Central memory CD8-positive, alpha-beta T cell (primary cell): ENCODE measurements at regions not wholly inside any gene's neighbourhood (a gene's known extent, or its start where the extent isn't known, plus 50 kb on each side); places are given as distances from the start of the nearest gene placed in this dataset.
"Not testable (repeated sequence)": the region's sequence is repeated elsewhere in the genome, so short reads cannot be mapped to it uniquely, and the experiment has no call there.

Experiments used
- ATAC-seq: fragments of 150-1000 bp; cut with Tn5 transposase; replicated peaks from 2 replicates; pipeline ENCODE4 v1.10.0; 2022; ENCODE audit warnings: mild to moderate bottlenecking, moderate FRiP score, moderate number of reproducible peaks; ENCODE audit not compliant: poor library complexity, severe bottlenecking; ENCODE audit errors: extremely low read depth
- DNase-seq, 2 donors: peaks; one replicate each; pipeline ENCODE4 v3.0.0; 2021; ENCODE audit warnings: low spot score in 2 of 2
- H3K27ac Mint-ChIP-seq: one replicate; pipeline ENCODE4 v1.8.0; 2022; ENCODE audit warnings: low read depth, mild to moderate bottlenecking, moderate library complexity, mixed read lengths
- H3K27me3 Mint-ChIP-seq: one replicate; pipeline ENCODE4 v1.8.0; 2022; ENCODE audit warnings: mixed read lengths
- H3K36me3 Mint-ChIP-seq: one replicate; pipeline ENCODE4 v1.8.0; 2022; ENCODE audit warnings: mild to moderate bottlenecking, moderate library complexity, mixed read lengths; ENCODE audit not compliant: insufficient read depth
- H3K4me1 Mint-ChIP-seq: one replicate; pipeline ENCODE4 v1.8.0; 2022; ENCODE audit warnings: mixed read lengths
- H3K4me3 Mint-ChIP-seq: one replicate; pipeline ENCODE4 v1.8.0; 2022; ENCODE audit warnings: mild to moderate bottlenecking, moderate library complexity, mixed read lengths
- H3K9me3 Mint-ChIP-seq: one replicate; pipeline ENCODE4 v1.8.0; 2022; ENCODE audit warnings: mixed read lengths

DNA sequence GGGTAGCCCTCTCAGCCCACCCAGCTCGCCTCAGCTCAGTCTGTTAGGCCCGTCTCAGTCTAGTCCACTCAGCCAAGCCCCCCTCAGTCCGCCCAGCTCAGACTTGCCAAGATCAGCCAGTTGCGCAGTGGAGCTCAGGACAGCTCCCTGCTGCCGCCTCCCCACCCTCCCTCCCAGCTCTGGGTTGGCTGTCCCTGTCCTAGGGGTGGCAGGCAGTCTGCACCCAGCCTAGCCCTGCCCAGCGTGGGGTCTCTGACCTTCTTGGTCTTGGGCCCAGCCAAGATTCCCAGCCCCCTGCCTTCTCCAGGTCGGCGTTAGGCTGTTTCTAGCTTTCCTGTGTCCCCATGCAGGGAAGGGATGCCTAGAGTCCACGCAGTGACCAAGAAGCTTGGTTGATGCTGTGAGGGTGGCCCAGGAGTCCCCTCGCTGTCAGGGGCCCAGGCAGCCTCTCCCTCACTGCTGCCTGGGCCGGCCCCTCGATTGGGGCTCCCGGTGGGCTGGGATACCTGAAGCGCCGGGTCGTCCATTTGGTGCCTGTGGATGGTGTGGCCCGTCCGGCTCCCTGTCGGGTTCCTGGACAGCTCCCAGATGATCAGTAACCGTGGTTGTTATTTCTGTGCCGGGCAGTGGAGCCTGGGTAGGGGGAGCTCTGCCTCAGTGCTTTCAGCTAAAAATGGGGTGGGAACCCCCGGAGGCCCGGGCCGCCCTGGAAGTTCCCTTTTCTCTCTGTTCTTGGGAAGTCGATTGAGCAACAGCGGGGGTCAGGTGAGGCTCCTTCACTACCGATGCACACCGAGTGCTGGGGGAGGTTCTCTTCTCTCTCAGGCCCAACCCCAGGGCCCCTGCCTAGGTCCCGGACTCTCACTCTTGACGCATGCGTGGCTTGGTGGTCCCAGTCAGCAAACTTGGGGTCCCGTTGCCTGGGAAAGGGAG is 78.4 kb downstream of the TMEM121 start:
- not testable (repeated sequence) for ATAC-seq, H3K36me3 Mint-ChIP-seq, DNase-seq, H3K27ac Mint-ChIP-seq, H3K9me3 Mint-ChIP-seq, H3K4me1 Mint-ChIP-seq, H3K4me3 Mint-ChIP-seq, H3K27me3 Mint-ChIP-seq

DNA sequence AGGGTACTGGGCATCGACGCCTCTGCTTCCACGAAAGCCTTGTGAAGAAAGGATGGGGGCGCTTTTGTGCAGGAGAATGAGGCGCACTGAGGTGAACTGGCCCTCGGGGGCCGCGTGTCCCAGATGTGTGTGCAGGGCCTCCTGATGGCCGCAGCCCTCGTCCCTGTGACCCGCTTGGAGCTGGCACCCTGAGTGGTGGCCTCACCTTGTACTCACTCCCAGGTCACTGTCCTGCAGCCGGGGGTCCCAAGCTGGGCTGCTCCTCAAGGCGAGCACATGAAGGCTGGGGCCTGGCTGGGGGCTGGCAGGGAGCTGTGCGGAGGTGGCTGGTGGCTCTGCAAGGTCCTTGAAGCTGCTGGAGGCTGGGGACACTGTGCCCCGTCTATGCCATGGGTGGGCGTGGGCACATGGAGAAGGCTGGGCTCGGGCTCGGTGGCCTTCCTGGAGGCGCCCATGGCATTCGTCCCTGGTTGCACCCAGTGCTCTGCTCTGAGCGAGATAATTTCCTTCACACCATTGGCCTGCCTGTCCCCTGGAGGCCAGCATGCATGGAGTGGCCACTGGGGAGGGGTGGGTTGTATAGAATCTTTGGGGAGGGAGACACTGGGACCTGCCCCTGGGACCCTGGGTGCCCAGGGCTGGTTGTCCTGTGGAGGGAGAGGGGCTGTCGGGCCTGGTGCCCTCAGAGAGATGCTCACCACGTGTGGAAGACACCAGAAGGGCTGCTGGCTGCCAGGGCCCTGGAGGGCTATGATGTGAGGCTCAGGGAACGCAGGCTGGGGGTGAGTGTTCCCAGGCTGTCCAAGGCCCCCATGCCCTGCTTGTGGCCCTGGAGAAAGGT is 79.3 kb downstream of the TMEM121 start:
- H3K4me3 Mint-ChIP-seq, result no peak overlapping the region
- no peak for DNase-seq

DNA sequence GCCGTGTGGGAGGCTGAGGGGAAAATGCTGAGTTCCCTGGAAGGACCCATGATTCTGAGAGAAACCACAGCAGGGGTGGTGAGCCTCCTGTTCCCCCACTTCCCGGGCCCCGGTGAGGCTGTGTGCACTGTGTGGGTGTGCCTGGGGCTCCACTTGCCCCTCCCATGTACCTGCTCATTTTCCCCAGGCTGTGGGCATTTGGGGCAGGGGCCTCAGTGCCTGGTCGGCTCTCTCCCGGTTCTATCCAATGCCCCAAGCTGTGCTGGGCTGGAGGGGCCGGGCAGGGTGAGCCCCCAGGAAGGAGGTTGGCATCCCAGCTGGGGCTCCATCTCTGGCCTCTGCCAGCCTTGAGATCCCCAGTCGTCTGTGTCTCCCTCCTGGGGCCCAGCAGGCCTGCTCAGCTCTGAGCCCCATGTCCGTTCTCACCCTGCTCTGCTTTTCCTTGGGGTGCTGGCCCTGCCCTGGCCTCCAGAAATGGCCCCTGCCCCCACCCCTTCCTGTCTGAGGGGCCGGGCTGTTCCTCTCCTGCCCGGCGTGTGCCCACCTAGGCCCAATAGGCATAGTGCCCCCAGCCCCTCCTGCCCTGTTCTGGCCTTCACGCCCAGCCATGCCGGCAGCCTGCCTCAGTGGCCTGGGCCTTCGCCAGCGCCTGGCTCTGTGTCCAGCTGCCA is 80.1 kb downstream of the TMEM121 start:
- H3K9me3 Mint-ChIP-seq, H3K27me3 Mint-ChIP-seq, H3K4me3 Mint-ChIP-seq, H3K27ac Mint-ChIP-seq, ATAC-seq, DNase-seq, H3K4me1 Mint-ChIP-seq, H3K36me3 Mint-ChIP-seq: not testable (repeated sequence)

More for the DNA sequence above, 79.3 kb downstream of the TMEM121 start:
- Mint-ChIP-seq H3K9me3 (no peaks in the 10 kb centered on the region), H3K27me3 (no peaks in the 10 kb centered on the region), H3K4me1 (no peaks in the 10 kb centered on the region), H3K36me3 (no peaks in the 10 kb centered on the region), H3K27ac (no peak overlapping the region)
- no peak for ATAC-seq

DNA sequence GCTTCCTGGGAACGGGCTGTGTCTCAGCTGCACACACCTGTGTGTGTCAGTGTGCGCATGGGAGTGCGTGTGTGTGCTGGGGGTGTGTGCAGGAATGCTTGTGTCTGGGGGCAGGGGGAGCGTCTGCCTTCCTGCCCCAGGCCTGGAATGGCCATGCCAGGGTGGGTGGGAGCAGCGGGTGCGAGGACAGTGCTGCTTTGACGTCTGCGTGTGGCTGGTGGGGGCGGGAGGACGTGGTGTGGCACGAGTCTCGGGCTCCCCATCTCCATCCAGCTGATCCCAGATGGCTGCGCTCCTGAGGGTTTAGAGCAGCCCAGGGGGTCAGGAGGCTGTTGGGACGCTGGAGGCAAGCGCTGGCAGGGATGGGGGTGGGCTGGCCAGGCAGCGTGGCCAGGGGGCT is 80.6 kb downstream of the TMEM121 start:
- H3K4me3 Mint-ChIP-seq, H3K27ac Mint-ChIP-seq, H3K36me3 Mint-ChIP-seq, DNase-seq, ATAC-seq, H3K9me3 Mint-ChIP-seq, H3K27me3 Mint-ChIP-seq, H3K4me1 Mint-ChIP-seq: not testable (repeated sequence)

DNA sequence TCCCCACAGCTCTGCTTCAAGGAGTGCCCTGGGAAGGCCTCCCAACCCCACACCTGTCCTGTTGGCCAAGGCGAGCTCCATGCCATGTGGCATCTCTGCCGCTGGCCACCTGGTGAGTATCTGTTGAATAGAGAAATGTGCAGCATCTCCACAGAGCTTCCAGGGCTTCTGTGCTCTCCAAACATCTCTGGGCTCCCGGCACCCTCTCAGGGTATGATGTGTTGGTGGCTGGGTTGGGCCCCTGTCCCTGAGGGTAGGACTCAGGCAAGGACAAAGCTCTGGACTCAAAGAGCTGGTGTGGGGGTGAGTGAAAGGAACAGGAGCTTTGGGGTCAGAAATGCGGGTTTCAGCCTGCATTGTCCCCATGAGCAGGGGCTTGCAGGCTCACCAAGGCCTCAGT is 88.6 kb downstream of the TMEM121 start:
- H3K4me1 Mint-ChIP-seq, H3K36me3 Mint-ChIP-seq, H3K27me3 Mint-ChIP-seq, ATAC-seq, H3K9me3 Mint-ChIP-seq, H3K27ac Mint-ChIP-seq, DNase-seq, H3K4me3 Mint-ChIP-seq: not testable (repeated sequence)

DNA sequence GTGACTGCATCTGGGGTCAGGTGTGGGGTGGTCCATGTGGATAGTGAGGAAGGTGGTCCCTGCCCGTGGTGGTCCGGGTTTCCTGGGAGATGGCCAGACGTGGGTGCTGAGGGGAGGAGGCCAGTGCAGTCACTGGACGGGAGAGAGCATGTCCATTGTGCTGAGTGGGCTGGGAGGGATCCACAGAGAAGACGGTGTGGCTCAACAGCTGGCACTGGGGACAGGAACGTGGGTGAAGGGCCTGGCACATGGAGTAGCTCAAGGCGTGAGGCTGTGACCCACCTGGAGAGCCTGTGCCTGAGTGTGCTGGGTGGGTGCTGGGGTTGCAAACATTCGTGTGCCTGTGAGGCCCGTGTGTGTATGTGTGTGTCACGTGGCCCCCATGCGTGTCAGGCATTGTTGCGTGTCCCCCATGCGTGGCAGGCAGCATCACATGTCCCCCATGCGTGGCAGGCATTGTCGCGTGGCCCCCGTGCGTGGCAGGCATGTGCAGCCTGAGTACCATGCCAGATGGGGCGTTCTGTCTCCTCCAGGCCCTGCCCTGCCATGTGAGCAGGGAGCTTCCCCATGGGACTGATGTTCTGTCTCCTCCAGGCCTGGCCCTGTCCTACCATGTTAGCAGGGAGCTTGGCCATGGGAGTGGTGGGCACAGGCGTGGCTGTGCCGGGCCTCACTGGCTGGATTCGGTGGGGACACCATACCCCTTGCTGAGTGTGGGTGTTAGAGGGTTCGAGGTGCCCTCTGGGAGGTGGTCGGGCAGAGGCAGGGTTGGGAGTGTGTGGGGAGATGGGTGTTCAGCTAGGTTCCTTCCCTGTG is 89.8 kb downstream of the TMEM121 start:
- not testable (repeated sequence) for H3K27me3 Mint-ChIP-seq

DNA sequence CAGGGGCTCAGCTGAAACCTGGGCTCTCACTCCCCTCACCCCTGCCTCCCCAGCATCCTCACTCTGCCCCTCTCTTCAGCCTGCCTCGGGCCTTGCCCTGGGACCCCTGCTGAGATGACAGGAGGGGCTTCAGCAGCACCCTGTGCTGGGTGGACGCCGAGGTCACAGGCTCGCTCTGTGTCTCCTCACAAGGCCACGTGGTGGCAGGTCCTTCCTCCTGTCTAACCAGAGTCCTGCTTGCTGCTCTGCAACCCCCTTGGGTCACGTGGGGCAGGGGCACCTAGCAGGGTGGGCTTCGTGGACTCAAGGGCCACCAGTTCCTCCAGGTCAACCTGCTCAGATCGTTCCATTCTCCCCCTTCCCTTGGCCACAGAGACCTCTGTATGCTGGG is 90.4 kb downstream of the TMEM121 start:
- Mint-ChIP-seq H3K4me1 (no peaks in the 10 kb centered on the region), H3K4me3 (no peak overlapping the region), H3K36me3 (no peaks in the 10 kb centered on the region), H3K9me3 (peaks cover 5% of the 10 kb centered on the region), H3K27ac (no peak overlapping the region), H3K27me3 (peaks cover 3% of the 10 kb centered on the region)
- DNase-seq, result no peak
- ATAC-seq, result no peak

More for the DNA sequence above, 89.8 kb downstream of the TMEM121 start:
- not testable (repeated sequence) for ATAC-seq, H3K4me3 Mint-ChIP-seq, H3K4me1 Mint-ChIP-seq, H3K9me3 Mint-ChIP-seq, H3K36me3 Mint-ChIP-seq, H3K27ac Mint-ChIP-seq
- DNase-seq, result peak in 1 of 2 donors; percentile 9

DNA sequence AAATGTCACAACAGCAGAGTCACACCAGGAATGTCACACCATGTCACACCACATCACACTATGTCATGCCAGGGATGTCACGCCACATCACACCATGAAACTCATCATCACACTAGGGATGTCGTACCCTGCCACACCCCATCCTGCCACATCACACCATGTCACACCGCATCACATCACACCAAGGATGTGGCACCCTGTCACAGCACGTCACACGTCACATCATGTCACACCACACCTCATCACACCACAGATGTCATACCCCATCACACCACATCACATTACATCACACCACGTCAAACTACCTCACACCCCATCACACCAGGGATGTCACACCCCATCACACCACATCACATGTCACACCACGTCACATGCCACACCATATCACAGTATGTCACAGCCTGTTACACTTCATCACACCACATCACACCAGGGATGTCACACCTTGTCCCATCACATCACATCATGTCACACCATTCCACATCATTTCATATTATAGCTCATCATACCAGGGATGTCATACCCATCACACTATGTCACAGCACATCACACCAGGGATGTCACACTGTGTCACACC is 90.9 kb downstream of the TMEM121 start:
- DNase-seq (no peak), ATAC-seq (no peak)
- Mint-ChIP-seq H3K27ac (no peak overlapping the region), H3K4me3 (no peak overlapping the region), H3K4me1 (no peaks in the 10 kb centered on the region), H3K27me3 (no peaks in the 10 kb centered on the region), H3K36me3 (no peaks in the 10 kb centered on the region), H3K9me3 (peaks cover 5% of the 10 kb centered on the region)

DNA sequence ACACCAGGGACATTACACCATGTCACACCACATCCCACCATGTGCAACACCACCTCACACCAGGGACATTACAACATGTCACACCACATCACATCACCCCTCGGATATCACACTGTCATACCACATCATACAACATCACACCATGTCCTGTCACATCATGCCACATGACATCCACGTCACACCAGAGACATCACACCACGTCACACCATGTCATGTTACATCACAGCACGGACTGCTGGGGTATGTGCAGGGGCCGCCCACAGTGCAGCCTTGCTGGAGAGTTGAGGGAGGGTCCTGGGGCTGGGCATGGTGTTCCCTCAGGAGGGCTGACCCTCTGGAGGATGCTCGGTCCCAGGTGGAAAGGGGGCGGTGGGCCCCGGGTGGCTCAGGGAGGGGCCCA is 91.4 kb downstream of the TMEM121 start:
- H3K36me3 Mint-ChIP-seq, H3K27me3 Mint-ChIP-seq, ATAC-seq, DNase-seq, H3K4me1 Mint-ChIP-seq, H3K4me3 Mint-ChIP-seq, H3K9me3 Mint-ChIP-seq, H3K27ac Mint-ChIP-seq: not testable (repeated sequence)

DNA sequence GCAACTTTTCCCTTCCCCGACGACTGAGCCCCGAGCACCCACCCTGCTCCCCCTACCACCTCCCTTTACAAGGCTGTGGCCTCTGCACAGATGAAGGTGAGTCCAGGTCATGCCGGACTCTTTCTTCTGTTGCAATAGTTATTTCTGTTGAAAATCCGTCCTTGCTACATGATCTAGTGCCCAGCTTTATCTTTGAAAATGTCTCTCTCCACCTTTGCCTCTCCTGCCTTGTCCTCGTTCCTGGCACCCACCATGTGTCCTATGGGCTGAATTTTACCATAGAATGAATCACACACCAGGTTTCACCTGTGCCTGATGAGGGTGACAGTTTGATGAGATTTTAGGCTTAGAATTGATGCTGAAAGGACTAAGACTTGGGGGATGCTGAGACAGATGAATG is 92.9 kb downstream of the TMEM121 start:
- H3K4me1 Mint-ChIP-seq, H3K27me3 Mint-ChIP-seq, H3K27ac Mint-ChIP-seq, ATAC-seq, H3K9me3 Mint-ChIP-seq, DNase-seq, H3K36me3 Mint-ChIP-seq, H3K4me3 Mint-ChIP-seq: not testable (repeated sequence)

DNA sequence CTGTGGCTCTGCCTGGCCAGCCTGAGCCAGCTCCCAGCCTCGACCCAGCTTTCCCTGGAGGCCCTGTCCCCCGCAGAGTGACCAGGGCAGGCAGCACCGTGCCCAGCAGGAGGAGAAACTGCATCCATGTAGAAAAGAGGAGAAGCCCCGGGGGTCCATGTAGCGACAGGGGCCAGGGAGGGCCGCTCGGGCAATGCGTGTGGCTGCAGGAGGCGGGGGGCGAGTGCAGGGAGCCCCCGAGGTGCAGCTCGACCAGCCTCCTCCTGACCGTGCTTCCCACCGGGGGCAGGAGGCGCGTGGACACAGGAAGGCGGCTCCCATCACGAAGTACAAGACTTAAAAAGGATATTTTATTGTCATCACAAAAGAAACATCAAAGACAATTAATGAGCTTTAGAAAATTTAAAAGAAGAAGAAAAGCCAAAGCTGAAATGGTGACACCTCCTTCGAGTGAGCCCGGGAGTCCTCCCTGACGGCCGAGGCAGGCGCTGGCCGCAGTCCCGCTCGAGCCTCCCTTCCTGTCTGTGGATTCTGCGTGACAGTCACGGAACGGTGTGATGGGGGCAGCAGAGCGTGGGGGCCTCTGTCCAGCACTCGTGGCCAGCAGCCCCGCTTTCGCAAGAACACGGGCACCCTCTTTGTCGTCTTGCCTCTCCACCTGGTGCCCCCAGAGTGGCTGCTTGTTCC is 93.9 kb downstream of the TMEM121 start:
- peaks cover 16% of the 10 kb centered on the region for H3K27me3 Mint-ChIP-seq

More for the DNA sequence above, 93.9 kb downstream of the TMEM121 start:
- not testable (repeated sequence) for DNase-seq, H3K27ac Mint-ChIP-seq, H3K4me3 Mint-ChIP-seq, H3K36me3 Mint-ChIP-seq, ATAC-seq, H3K9me3 Mint-ChIP-seq, H3K4me1 Mint-ChIP-seq
